ENCODE measurements at regions not wholly inside any gene's neighbourhood (a gene's known extent, or its start where the extent isn't known, plus 50 kb on each side); places are given as distances from the start of the nearest gene placed in this dataset.
"Not testable (repeated sequence)": the region's sequence is repeated elsewhere in the genome, so short reads cannot be mapped to it uniquely, and the experiment has no call there.

- DNase-seq (ENCODE audit: low spot score) = peak; percentile 89
Observed at GRCh38 chrX:73943693-73944562, 91.4 kb upstream of the XIST start.

GRCh38 chrX:73940893-73941470, 88.5 kb upstream of the XIST start:
- DNase-seq (ENCODE audit: low spot score) = no peak

GRCh38 chrX:73937843-73938242, 85.3 kb upstream of the XIST start:
- not testable (repeated sequence) for DNase-seq (ENCODE audit: low spot score)

GRCh38 chrX:73932522-73932921, 80.0 kb upstream of the XIST start:
- no peak for DNase-seq (ENCODE audit: low spot score)

GRCh38 chrX:73930300-73930699, 77.8 kb upstream of the XIST start:
- no peak for DNase-seq (ENCODE audit: low spot score)

GRCh38 chrX:73922856-73923455, 70.4 kb upstream of the XIST start:
- DNase-seq (ENCODE audit: low spot score) = no peak

GRCh38 chrX:73916931-73917667, 64.6 kb upstream of the XIST start:
- DNase-seq (ENCODE audit: low spot score) = no peak

GRCh38 chrX:73916489-73916888, 64.0 kb upstream of the XIST start:
- DNase-seq (ENCODE audit: low spot score) = no peak

- DNase-seq (ENCODE audit: low spot score) = not testable (repeated sequence)
Observed at GRCh38 chrX:73914792-73915191, 62.3 kb upstream of the XIST start.

GRCh38 chrX:73913580-73913979, 61.1 kb upstream of the XIST start:
- no peak for DNase-seq (ENCODE audit: low spot score)

GRCh38 chrX:73911946-73912345, 59.4 kb upstream of the XIST start:
- not testable (repeated sequence) for DNase-seq (ENCODE audit: low spot score)

GRCh38 chrX:73905749-73906374, 53.3 kb upstream of the XIST start:
- DNase-seq (ENCODE audit: low spot score) = not testable (repeated sequence)

GRCh38 chrX:73903941-73904340, 51.4 kb upstream of the XIST start:
- no peak for DNase-seq (ENCODE audit: low spot score)
